ENCODE measurements at regions not wholly inside any gene's neighbourhood (a gene's known extent, or its start where the extent isn't known, plus 50 kb on each side); places are given as distances from the start of the nearest gene placed in this dataset.

- no peak for DNase-seq
These were observed 85.7 kb upstream of the MBNL2 start for GRCh38 chr13:97136418-97136817.

GRCh38 chr13:97139691-97140090 is 82.4 kb upstream of the MBNL2 start:
- DNase-seq, result no peak

GRCh38 chr13:97140131-97140530 is 82.0 kb upstream of the MBNL2 start:
- DNase-seq, result no peak

GRCh38 chr13:97140611-97141010 is 81.5 kb upstream of the MBNL2 start:
- DNase-seq, result no peak

- DNase-seq, result no peak
These were observed 81.0 kb upstream of the MBNL2 start for GRCh38 chr13:97141097-97141496.

GRCh38 chr13:97141564-97142005 is 80.5 kb upstream of the MBNL2 start:
- no peak for DNase-seq

- DNase-seq, result no peak
These were observed 79.7 kb upstream of the MBNL2 start for GRCh38 chr13:97142452-97142851.

- no peak for DNase-seq
These were observed 77.1 kb upstream of the MBNL2 start for GRCh38 chr13:97145057-97145456.

- DNase-seq, result no peak
These were observed 73.2 kb upstream of the MBNL2 start for GRCh38 chr13:97148894-97149293.

- DNase-seq, result no peak
These were observed 61.7 kb upstream of the MBNL2 start for GRCh38 chr13:97160421-97160820.

- no peak for DNase-seq
These were observed 60.4 kb upstream of the MBNL2 start for GRCh38 chr13:97161582-97162231.

- no peak for DNase-seq
These were observed 56.4 kb upstream of the MBNL2 start for GRCh38 chr13:97165502-97166425.

- no peak for DNase-seq
These were observed 51.0 kb upstream of the MBNL2 start for GRCh38 chr13:97171136-97171535.

Data from CD4-positive, alpha-beta T cell treated with Interleukin-4 for 1 hour (primary cell).